ENCODE measurements at regions not wholly inside any gene's neighbourhood (a gene's known extent, or its start where the extent isn't known, plus 50 kb on each side); places are given as distances from the start of the nearest gene placed in this dataset.

DNA sequence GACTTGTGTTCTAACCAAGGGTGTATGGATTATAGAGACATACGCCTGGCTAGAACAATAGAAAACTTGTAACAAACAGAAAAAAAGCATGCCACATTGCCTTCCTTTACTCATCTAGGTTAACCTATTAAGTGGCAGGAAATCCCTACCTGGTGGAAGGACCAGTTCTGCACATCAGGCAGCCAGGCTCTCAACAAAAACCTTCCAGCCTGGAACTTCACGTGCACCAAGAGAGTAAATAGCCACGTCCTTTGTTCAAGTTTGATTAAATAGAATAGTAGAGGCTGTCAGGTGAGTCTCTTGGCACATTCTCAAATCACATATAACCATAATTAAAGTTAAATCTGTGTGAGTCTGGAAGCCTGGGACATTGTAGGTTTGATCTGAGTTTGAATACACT lies 85.0 kb upstream of the DPH6 start (continued):
- TF ChIP-seq POU5F1 (IDR thresholded peaks at IDR 0.05; ENCODE audit: borderline replicate concordance, low read depth, low read length, partially characterized antibody) (no peak), CXXC5 (CRISPR knock-in tag; IDR thresholded peaks at IDR 0.05) (no peak), ZNF212 (CRISPR knock-in tag; IDR thresholded peaks at IDR 0.05) (no peak), SREBF2 (CRISPR knock-in tag; IDR thresholded peaks at IDR 0.05) (no peak)

DNA sequence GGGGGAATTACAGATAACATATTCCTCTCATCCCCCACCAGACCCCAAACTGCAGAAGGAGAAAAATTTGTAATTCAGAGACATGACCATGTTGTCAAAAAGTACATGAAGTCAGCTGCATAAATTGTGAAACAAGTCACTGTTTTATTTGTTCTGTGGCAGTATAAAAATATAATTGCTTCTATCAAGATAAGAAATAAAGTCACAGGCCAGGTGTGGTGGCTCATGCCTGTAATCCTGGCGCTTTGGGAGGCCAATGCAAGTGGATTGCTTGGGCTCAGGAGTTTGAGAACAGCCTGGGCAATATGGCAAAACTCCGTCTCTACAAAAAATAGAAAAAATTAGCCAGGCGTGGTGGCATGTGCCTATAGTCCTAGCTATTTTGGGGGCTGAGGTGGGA lies 87.7 kb upstream of the DPH6 start:
- no peak overlapping the region for H2AFZ ChIP-seq (ENCODE audit: low read depth, low read length)
- in situ Hi-C loops (cut with MboI) = no loop called here
- BruUV-seq (replicated peaks) = no TSS peak
- DNase-seq (ENCODE audit: extremely low read depth in 1 of 4, low spot score in 3 of 4) (no peak), FAIRE-seq (no peak), ATAC-seq (no peak)
- 11% methylated on average over 3 of the region's 3 CpGs for WGBS (ENCODE audit: insufficient coverage, low coverage, missing lambda C conversion rate)
- no peaks in the 10 kb centered on the region for H3K36me3 ChIP-seq (ENCODE audit: control insufficient read depth, insufficient read depth, low read length)
- POLR2A ChIA-PET = interaction anchor here (1.1 kb wide), 1 partner anchor 12 kb away, joined by 3 read pairs; no protein-coding TSS in a partner anchor
- CTCF ChIA-PET (ENCODE audit: low intra/inter-chr PET ratio) = no interaction called here
- no peak overlapping the region for H3K9ac ChIP-seq (ENCODE audit: insufficient read depth in 1 of 2, low read depth in 2 of 2, low read length in 2 of 2)
- no peak overlapping the region for H3K4me3 ChIP-seq
- no peaks in the 10 kb centered on the region for H3K9me3 ChIP-seq (replicated peaks; ENCODE audit: control insufficient read depth, insufficient read depth, low read depth, low read length)
- H3K9me1 ChIP-seq (ENCODE audit: control insufficient read depth, insufficient read depth, low read length) = no peaks in the 10 kb centered on the region
- H3K27me3 ChIP-seq (ENCODE audit: control insufficient read depth in 2 of 2, insufficient read depth in 2 of 2, low read length in 2 of 2) = peaks cover 0 to 4% of the 10 kb centered on the region in 2 experiments; a peak in 1 of 5 replicates
- no peaks in the 10 kb centered on the region for H3K4me1 ChIP-seq (replicated peaks in 1 of 2; ENCODE audit: control insufficient read depth in 2 of 2, insufficient read depth in 2 of 2, low read length in 2 of 2)
- no peaks in the 10 kb centered on the region for H4K20me1 ChIP-seq (replicated peaks; ENCODE audit: control insufficient read depth, insufficient read depth, low read length)
- no peaks in the 10 kb centered on the region for H3K79me2 ChIP-seq (ENCODE audit: control insufficient read depth, insufficient read depth, low read length)
- intact Hi-C loops (cut with micrococcal nuclease) = no loop called here
- no peak overlapping the region for H3K27ac ChIP-seq (ENCODE audit: extremely low read depth, low read depth, low read length)
- no peak overlapping the region for H3K4me2 ChIP-seq (ENCODE audit: insufficient read depth, low read length)
- TF ChIP-seq HNRNPLL (IDR thresholded peaks at IDR 0.05; ENCODE audit: low read depth, low read length, poor library complexity, severe bottlenecking) (no peak), SAP30 (IDR thresholded peaks at IDR 0.05; ENCODE audit: borderline replicate concordance, insufficient read depth, low read depth, low read length, poor library complexity, severe bottlenecking) (no peak), STAG1 (CRISPR knock-in tag; IDR thresholded peaks at IDR 0.05; ENCODE audit: borderline replicate concordance) (no peak), CC2D1A (IDR thresholded peaks at IDR 0.05) (no peak), PHF21A (IDR thresholded peaks at IDR 0.05; ENCODE audit: borderline replicate concordance, low read depth) (no peak), NR2F6 (CRISPR knock-in tag; IDR thresholded peaks at IDR 0.05) (no peak), ZNF444 (CRISPR knock-in tag; IDR thresholded peaks at IDR 0.05) (no peak)
- TF ChIP-seq, protein P1, sequence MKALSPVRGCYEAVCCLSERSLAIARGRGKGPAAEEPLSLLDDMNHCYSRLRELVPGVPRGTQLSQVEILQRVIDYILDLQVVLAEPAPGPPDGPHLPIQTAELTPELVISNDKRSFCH (CRISPR knock-in tag; IDR thresholded peaks at IDR 0.05) = no peak
- TF ChIP-seq, protein P1 (tag; IDR thresholded peaks at IDR 0.05) = no peak
- TF ChIP-seq, protein P2, sequence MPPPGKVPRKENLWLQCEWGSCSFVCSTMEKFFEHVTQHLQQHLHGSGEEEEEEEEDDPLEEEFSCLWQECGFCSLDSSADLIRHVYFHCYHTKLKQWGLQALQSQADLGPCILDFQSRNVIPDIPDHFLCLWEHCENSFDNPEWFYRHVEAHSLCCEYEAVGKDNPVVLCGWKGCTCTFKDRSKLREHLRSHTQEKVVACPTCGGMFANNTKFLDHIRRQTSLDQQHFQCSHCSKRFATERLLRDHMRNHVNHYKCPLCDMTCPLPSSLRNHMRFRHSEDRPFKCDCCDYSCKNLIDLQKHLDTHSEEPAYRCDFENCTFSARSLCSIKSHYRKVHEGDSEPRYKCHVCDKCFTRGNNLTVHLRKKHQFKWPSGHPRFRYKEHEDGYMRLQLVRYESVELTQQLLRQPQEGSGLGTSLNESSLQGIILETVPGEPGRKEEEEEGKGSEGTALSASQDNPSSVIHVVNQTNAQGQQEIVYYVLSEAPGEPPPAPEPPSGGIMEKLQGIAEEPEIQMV (tag; conservative IDR thresholded peaks at IDR 0.05; ENCODE audit: low read depth) = no peak
- TF ChIP-seq, protein P3, sequence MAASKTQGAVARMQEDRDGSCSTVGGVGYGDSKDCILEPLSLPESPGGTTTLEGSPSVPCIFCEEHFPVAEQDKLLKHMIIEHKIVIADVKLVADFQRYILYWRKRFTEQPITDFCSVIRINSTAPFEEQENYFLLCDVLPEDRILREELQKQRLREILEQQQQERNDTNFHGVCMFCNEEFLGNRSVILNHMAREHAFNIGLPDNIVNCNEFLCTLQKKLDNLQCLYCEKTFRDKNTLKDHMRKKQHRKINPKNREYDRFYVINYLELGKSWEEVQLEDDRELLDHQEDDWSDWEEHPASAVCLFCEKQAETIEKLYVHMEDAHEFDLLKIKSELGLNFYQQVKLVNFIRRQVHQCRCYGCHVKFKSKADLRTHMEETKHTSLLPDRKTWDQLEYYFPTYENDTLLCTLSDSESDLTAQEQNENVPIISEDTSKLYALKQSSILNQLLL (CRISPR knock-in tag; IDR thresholded peaks at IDR 0.05; ENCODE audit: borderline replicate concordance) = no peak
- TF ChIP-seq, protein P4, sequence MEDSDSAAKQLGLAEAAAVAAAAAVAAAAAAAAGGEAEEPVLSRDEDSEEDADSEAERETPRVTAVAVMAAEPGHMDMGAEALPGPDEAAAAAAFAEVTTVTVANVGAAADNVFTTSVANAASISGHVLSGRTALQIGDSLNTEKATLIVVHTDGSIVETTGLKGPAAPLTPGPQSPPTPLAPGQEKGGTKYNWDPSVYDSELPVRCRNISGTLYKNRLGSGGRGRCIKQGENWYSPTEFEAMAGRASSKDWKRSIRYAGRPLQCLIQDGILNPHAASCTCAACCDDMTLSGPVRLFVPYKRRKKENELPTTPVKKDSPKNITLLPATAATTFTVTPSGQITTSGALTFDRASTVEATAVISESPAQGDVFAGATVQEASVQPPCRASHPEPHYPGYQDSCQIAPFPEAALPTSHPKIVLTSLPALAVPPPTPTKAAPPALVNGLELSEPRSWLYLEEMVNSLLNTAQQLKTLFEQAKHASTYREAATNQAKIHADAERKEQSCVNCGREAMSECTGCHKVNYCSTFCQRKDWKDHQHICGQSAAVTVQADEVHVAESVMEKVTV (CRISPR knock-in tag; IDR thresholded peaks at IDR 0.05) = no peak
- TF ChIP-seq, protein P5, sequence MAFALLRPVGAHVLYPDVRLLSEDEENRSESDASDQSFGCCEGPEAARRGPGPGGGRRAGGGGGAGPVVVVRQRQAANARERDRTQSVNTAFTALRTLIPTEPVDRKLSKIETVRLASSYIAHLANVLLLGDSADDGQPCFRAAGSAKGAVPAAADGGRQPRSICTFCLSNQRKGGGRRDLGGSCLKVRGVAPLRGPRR (CRISPR knock-in tag; IDR thresholded peaks at IDR 0.05) = no peak
